Thyroid gland (tissue), 4 donors: ENCODE measurements at regions not wholly inside any gene's neighbourhood (a gene's known extent, or its start where the extent isn't known, plus 50 kb on each side); places are given as distances from the start of the nearest gene placed in this dataset.
"Not testable (repeated sequence)": the region's sequence is repeated elsewhere in the genome, so short reads cannot be mapped to it uniquely, and the experiment has no call there.

Experiments used
- DNase-seq, 2 donors: peaks; one replicate each; pipeline ENCODE4 v3.0.0-alpha.2; 2019
- H3K27ac ChIP-seq, 3 donors: fragments of 200-600 bp; sonication (generic); 1 replicate in 2 of 3; 2 replicates in 1 of 3; pipeline ENCODE4 v1.5.1; 2016 to 2019; ENCODE audit warnings: mild to moderate bottlenecking in 1 of 3, moderate library complexity in 1 of 3
- H3K27me3 ChIP-seq: fragments of 200-600 bp; sonication (generic); one replicate; pipeline ENCODE4 v1.5.1; 2019
- H3K36me3 ChIP-seq, 2 donors: fragments of 200-600 bp; sonication (generic); one replicate each; pipeline ENCODE4 v1.5.1; 2016 to 2019
- H3K4me1 ChIP-seq, 2 donors: fragments of 200-600 bp; sonication (generic); one replicate each; pipeline ENCODE4 v1.5.1; 2017 to 2019
- H3K4me3 ChIP-seq, 3 donors: fragments of 200-600 bp; sonication (generic); replicated peaks in 1 of 3; 1 replicate in 2 of 3; 2 replicates in 1 of 3; pipeline ENCODE4 v1.5.1; 2016; ENCODE audit warnings: mild to moderate bottlenecking in 1 of 3
- H3K9me3 ChIP-seq: fragments of 200-600 bp; sonication (generic); one replicate; pipeline ENCODE4 v1.5.1; 2017
- CTCF ChIP-seq, 6 experiments: fragments of 200-600 bp in 3 of 6; fragments of 450-650 bp in 3 of 6; sonication (generic) in 3 of 6; IDR thresholded peaks; one replicate each; pipeline ENCODE4 v1.5.1; 2016 to 2019; ENCODE audit warnings: antibody characterized with exemption in 6 of 6, mild to moderate bottlenecking in 2 of 6, inconsistent platforms in 1 of 6, moderate library complexity in 1 of 6
- POLR2A ChIP-seq, 2 donors: fragments of 450-650 bp; IDR thresholded peaks; one replicate each; pipeline ENCODE4 v1.6.1; 2017; ENCODE audit warnings: antibody characterized with exemption in 2 of 2, mild to moderate bottlenecking in 2 of 2, moderate library complexity in 1 of 2
- WGBS, 2 donors: methylation state at CpG; one replicate each; pipeline ENCODE4 v1.1.5; 2017; 5-methylcytosine and 5-hydroxymethylcytosine counted together
- intact Hi-C: fragments of 100-400 bp; cut with DNase I; formaldehyde crosslinking; loops from one replicate; pipeline ENCODE4 v1.15.1; 2023

DNA sequence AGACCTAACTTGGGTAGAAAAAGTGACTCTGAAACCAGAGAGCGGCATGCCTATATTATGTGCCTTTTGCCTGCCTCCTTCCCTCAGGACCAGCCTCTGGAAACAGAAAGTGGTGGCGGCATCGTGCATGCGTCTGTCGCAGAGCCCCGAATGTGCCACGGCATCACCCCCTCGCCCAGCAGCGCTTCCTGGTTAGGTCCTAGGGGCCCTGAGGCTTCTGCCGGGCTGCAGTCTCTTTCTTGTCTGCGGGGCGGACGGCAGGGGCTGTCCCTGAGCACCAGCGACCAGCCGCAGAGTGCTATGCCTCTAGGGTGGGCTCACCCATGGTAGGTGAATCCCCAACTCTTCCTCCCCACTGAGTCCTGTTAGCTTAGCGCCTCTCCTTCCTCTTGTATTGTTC lies 68.7 kb downstream of the VSIG4 start:
- no peak for TF ChIP-seq POLR2A (IDR thresholded peaks at IDR 0.05)
- no peak for TF ChIP-seq CTCF (IDR thresholded peaks at IDR 0.05)
- no peaks in the 10 kb centered on the region for H3K4me1 ChIP-seq
- H3K27me3 ChIP-seq: no peaks in the 10 kb centered on the region
- no peaks in the 10 kb centered on the region for H3K36me3 ChIP-seq
- no peak for DNase-seq
- no peaks in the 10 kb centered on the region for H3K9me3 ChIP-seq
- no peak overlapping the region for H3K4me3 ChIP-seq
- 27 to 36% methylated on average over 3 to 5 of the region's 16 CpGs for WGBS, 2 donors
- H3K27ac ChIP-seq: no peak overlapping the region
- intact Hi-C loops: no loop called here

GRCh38 chrX:65967159-65967558 lies 72.7 kb downstream of the VSIG4 start:
- H3K27me3 ChIP-seq, H3K36me3 ChIP-seq, DNase-seq, H3K4me1 ChIP-seq, intact Hi-C loops, H3K9me3 ChIP-seq, H3K27ac ChIP-seq, H3K4me3 ChIP-seq: not testable (repeated sequence)
- WGBS, 2 donors: 96 to 100% methylated on average over 3 of the region's 3 CpGs

DNA sequence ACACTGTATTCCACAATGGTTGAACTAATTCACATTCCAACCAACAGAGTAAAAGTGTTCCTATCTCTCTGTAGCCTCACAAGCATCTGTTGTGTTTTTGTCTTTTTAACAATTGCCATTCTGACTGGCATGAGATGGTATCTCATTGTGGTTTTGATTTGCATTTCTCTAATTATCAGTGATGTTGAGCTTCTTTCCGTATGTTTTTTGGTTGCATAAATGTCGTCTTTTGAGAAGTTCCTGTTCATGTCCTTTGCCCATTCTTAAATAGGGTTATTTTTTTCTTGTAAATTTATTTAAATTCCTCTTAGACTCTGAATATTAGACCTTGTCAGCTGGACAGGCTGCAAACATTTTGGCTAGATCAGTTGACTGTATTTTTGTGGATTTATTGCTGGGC lies 78.2 kb downstream of the VSIG4 start:
- no peaks in the 10 kb centered on the region for H3K36me3 ChIP-seq
- no peaks in the 10 kb centered on the region for H3K27me3 ChIP-seq
- DNase-seq: no peak
- H3K9me3 ChIP-seq: no peaks in the 10 kb centered on the region
- H3K4me3 ChIP-seq: no peak overlapping the region
- TF ChIP-seq POLR2A (IDR thresholded peaks at IDR 0.05) (no peak), CTCF (IDR thresholded peaks at IDR 0.05) (no peak)
- H3K4me1 ChIP-seq: no peaks in the 10 kb centered on the region
- WGBS, 2 donors: 87 to 93% methylated on average over 2 of the region's 2 CpGs
- intact Hi-C loops: no loop called here
- no peak overlapping the region for H3K27ac ChIP-seq

DNA sequence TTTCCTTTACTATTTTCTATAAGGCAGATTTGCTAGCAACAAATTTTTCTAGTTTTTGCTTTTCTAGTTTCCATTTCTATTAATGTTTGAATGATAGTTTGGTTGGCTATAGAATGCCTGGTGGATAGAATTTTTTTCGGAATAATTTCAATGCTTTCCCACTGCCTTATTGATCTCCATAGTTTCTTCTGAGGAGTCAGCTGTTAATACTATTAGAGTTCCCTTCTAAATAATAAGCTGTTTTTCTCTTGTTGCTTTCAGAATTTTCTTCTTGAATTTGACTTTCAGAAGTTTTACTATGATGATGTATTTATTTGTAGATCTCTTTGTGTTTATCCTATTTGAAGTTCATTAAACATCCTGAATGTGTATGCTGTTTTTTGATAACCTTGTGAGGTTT lies 91.8 kb downstream of the VSIG4 start:
- no peaks in the 10 kb centered on the region for H3K9me3 ChIP-seq
- no peaks in the 10 kb centered on the region for H3K36me3 ChIP-seq
- no peak for DNase-seq
- no peak for TF ChIP-seq CTCF (IDR thresholded peaks at IDR 0.05)
- TF ChIP-seq POLR2A (IDR thresholded peaks at IDR 0.05): no peak
- no peak overlapping the region for H3K27ac ChIP-seq
- H3K27me3 ChIP-seq: no peaks in the 10 kb centered on the region
- H3K4me1 ChIP-seq: no peaks in the 10 kb centered on the region
- intact Hi-C loops: loop anchor here (5.0 to 10.0 kb wide), 2 partner anchors 49 to 93 kb away; no protein-coding TSS in a partner anchor
- H3K4me3 ChIP-seq: no peak overlapping the region
- 83 to 96% methylated on average over 1 of the region's 1 CpG for WGBS, 2 donors

GRCh38 chrX:65941775-65942174 lies 98.1 kb downstream of the VSIG4 start:
- Histone ChIP-seq H3K9me3 (no peaks in the 10 kb centered on the region), H3K4me1 (no peaks in the 10 kb centered on the region), H3K4me3 (no peak overlapping the region), H3K36me3 (no peaks in the 10 kb centered on the region), H3K27ac (no peak overlapping the region), H3K27me3 (no peaks in the 10 kb centered on the region)
- DNase-seq: no peak
- WGBS, 2 donors: 67 to 90% methylated on average over 1 of the region's 1 CpG
- intact Hi-C loops: loop anchor here (10.0 kb wide), 1 partner anchor 87 kb away; no protein-coding TSS in a partner anchor
- TF ChIP-seq CTCF (IDR thresholded peaks at IDR 0.05): no peak
- no peak for TF ChIP-seq POLR2A (IDR thresholded peaks at IDR 0.05)

DNA sequence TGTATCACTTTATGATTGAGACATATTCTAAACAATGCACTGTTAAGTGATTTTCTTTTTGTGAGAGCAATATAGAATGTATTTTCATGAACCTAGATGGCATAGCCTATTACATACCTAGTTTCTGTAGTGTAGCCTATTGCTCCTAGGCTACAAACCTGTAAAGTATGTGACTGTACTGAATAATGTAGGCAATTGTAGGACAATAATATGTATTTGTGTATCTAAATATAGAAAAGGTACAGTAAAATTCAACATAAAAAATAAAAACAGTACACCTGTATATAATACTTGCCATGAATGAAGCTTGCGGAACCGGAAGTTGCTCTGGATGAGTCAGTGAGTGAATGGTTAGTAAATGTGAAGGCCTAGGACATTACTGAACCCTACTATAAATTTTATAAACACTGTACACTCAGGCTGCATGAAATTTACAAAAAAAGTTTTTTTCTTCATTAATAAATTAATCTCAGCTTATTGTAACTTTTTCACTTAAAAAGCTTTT lies 106.7 kb downstream of the VSIG4 start:
- no peak for DNase-seq
- H3K4me3 ChIP-seq: no peak overlapping the region
- intact Hi-C loops: no loop called here
- H3K36me3 ChIP-seq: no peaks in the 10 kb centered on the region
- TF ChIP-seq POLR2A (IDR thresholded peaks at IDR 0.05) (no peak), CTCF (IDR thresholded peaks at IDR 0.05) (no peak)
- H3K27me3 ChIP-seq: no peaks in the 10 kb centered on the region
- 97% methylated on average over 2 of the region's 2 CpGs for WGBS, 2 donors
- no peaks in the 10 kb centered on the region for H3K4me1 ChIP-seq
- no peak overlapping the region for H3K27ac ChIP-seq
- no peaks in the 10 kb centered on the region for H3K9me3 ChIP-seq
